HepG2 (cell line): ENCODE measurements at regions not wholly inside any gene's neighbourhood (a gene's known extent, or its start where the extent isn't known, plus 50 kb on each side); places are given as distances from the start of the nearest gene placed in this dataset.
A peak's percentile ranks its signal among the peaks of the same experiment; 100 is the strongest.

Experiments used
- BATF2 ChIP-seq: sonication (generic); formaldehyde crosslinking; IDR thresholded peaks from 2 replicates; pipeline ENCODE4 v1.8.0; 2022; ENCODE audit warnings: mild to moderate bottlenecking, missing genetic modification reagents, moderate library complexity
- GPN1 ChIP-seq: sonication (generic); formaldehyde crosslinking; IDR thresholded peaks from 2 replicates; pipeline ENCODE4 v1.5.1; 2020; ENCODE audit warnings: missing genetic modification reagents, borderline replicate concordance
- GTF3A ChIP-seq: sonication (generic); formaldehyde crosslinking; conservative IDR thresholded peaks from 2 replicates; pipeline ENCODE4 v1.4.0; 2020; ENCODE audit warnings: mild to moderate bottlenecking, missing genetic modification reagents
- HMG20B ChIP-seq: conservative IDR thresholded peaks from 2 replicates; pipeline ENCODE4 v1.6.1; 2016; ENCODE audit warnings: missing genetic modification reagents, missing compliant biosample characterization
- MTA1 ChIP-seq: sonication (generic); formaldehyde crosslinking; IDR thresholded peaks from 2 replicates; pipeline ENCODE4 v1.4.0; 2020; ENCODE audit warnings: missing genetic modification reagents, mild to moderate bottlenecking, borderline replicate concordance
- MTF2 ChIP-seq: sonication (generic); formaldehyde crosslinking; IDR thresholded peaks from 2 replicates; pipeline ENCODE4 v1.5.0; 2020; ENCODE audit warnings: missing genetic modification reagents, borderline replicate concordance
- U2AF1 ChIP-seq: fragments of 200-400 bp; formaldehyde crosslinking; optimal IDR thresholded peaks from 2 replicates; pipeline ENCODE3; 2017; ENCODE audit warnings: mild to moderate bottlenecking, low read depth, low read length
- ZBTB1 ChIP-seq: sonication (generic); formaldehyde crosslinking; IDR thresholded peaks from 2 replicates; pipeline ENCODE4 v1.4.0; 2020; ENCODE audit warnings: missing genetic modification reagents, borderline replicate concordance
- ZNF260 ChIP-seq: sonication (generic); formaldehyde crosslinking; IDR thresholded peaks from 2 replicates; pipeline ENCODE4 v1.4.0; 2020; ENCODE audit warnings: missing genetic modification reagents, low read depth, mild to moderate bottlenecking, borderline replicate concordance
- ZNF292 ChIP-seq: sonication (generic); formaldehyde crosslinking; IDR thresholded peaks from 2 replicates; pipeline ENCODE4 v1.8.1; 2022; ENCODE audit warnings: mild to moderate bottlenecking, low read depth, missing genetic modification reagents, borderline replicate concordance
- ZNF431 ChIP-seq: sonication (generic); formaldehyde crosslinking; IDR thresholded peaks from 2 replicates; pipeline ENCODE4 v1.9.0; 2022; ENCODE audit warnings: missing genetic modification reagents, low read depth, mild to moderate bottlenecking, borderline replicate concordance
- ZSCAN31 ChIP-seq: sonication (generic); formaldehyde crosslinking; IDR thresholded peaks from 2 replicates; pipeline ENCODE4 v1.5.0; 2020; ENCODE audit warnings: low read depth, mild to moderate bottlenecking, missing genetic modification reagents
- TF ChIP-seq, protein P1 (sequence below): sonication (generic); formaldehyde crosslinking; IDR thresholded peaks from 2 replicates; pipeline ENCODE4 v1.4.0; 2020; ENCODE audit warnings: missing genetic modification reagents
- TF ChIP-seq, protein P2 (sequence below): sonication (generic); formaldehyde crosslinking; IDR thresholded peaks from 2 replicates; pipeline ENCODE4 v1.5.0; 2020; ENCODE audit warnings: mild to moderate bottlenecking, missing genetic modification reagents
- TF ChIP-seq, protein P3 (sequence below): sonication (generic); formaldehyde crosslinking; IDR thresholded peaks from 2 replicates; pipeline ENCODE4 v1.4.0; 2020; ENCODE audit warnings: mild to moderate bottlenecking, missing genetic modification reagents
- TF ChIP-seq, protein P4 (sequence below): sonication (generic); formaldehyde crosslinking; IDR thresholded peaks from 2 replicates; pipeline ENCODE4 v1.5.1; 2020; ENCODE audit warnings: missing genetic modification reagents, mild to moderate bottlenecking, borderline replicate concordance

DNA sequence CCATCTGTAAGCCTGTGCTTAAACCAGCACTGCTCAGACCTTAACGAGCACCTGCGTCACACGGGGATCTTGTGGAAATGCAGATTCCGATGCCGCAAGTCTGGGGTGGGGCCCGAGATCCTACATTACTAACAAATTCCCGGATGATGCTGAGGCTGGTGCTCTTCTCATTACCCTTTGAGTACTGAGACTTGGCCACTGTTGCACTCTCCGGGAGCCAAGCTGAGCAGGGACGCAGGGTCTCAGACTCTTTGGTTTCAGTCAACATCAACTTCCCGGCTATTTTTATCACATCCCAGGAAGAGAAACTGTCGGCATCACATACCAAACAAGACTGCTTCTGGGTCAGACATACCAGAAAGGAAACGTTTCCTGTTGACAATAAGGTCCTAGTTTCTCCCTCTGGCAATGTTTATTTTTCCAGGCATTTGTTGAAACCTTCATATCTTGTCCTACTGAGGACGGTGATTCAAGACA, 276.6 kb downstream of the SHQ1 start (continued):
- TF ChIP-seq, protein P1, sequence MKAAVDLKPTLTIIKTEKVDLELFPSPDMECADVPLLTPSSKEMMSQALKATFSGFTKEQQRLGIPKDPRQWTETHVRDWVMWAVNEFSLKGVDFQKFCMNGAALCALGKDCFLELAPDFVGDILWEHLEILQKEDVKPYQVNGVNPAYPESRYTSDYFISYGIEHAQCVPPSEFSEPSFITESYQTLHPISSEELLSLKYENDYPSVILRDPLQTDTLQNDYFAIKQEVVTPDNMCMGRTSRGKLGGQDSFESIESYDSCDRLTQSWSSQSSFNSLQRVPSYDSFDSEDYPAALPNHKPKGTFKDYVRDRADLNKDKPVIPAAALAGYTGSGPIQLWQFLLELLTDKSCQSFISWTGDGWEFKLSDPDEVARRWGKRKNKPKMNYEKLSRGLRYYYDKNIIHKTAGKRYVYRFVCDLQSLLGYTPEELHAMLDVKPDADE (CRISPR knock-in tag): no peak
- TF ChIP-seq ZBTB1 (CRISPR knock-in tag) (no peak), GTF3A (CRISPR knock-in tag) (no peak), ZNF260 (CRISPR knock-in tag) (no peak), ZNF431 (0 out of 2 replicates have a peak, but pooled peaks have one; percentile 43), ZSCAN31 (CRISPR knock-in tag) (no peak), MTF2 (CRISPR knock-in tag) (no peak), HMG20B (CRISPR knock-in tag) (no peak), U2AF1 (no peak), BATF2 (CRISPR knock-in tag) (no peak), MTA1 (no peak), ZNF292 (CRISPR knock-in tag) (no peak), GPN1 (CRISPR knock-in tag) (no peak)
- TF ChIP-seq, protein P2, sequence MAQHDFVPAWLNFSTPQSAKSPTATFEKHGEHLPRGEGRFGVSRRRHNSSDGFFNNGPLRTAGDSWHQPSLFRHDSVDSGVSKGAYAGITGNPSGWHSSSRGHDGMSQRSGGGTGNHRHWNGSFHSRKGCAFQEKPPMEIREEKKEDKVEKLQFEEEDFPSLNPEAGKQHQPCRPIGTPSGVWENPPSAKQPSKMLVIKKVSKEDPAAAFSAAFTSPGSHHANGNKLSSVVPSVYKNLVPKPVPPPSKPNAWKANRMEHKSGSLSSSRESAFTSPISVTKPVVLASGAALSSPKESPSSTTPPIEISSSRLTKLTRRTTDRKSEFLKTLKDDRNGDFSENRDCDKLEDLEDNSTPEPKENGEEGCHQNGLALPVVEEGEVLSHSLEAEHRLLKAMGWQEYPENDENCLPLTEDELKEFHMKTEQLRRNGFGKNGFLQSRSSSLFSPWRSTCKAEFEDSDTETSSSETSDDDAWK: no peak
- TF ChIP-seq, protein P3, sequence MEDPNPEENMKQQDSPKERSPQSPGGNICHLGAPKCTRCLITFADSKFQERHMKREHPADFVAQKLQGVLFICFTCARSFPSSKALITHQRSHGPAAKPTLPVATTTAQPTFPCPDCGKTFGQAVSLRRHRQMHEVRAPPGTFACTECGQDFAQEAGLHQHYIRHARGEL (CRISPR knock-in tag): 0 out of 2 replicates have a peak, but pooled peaks have one; percentile 15
- TF ChIP-seq, protein P4, sequence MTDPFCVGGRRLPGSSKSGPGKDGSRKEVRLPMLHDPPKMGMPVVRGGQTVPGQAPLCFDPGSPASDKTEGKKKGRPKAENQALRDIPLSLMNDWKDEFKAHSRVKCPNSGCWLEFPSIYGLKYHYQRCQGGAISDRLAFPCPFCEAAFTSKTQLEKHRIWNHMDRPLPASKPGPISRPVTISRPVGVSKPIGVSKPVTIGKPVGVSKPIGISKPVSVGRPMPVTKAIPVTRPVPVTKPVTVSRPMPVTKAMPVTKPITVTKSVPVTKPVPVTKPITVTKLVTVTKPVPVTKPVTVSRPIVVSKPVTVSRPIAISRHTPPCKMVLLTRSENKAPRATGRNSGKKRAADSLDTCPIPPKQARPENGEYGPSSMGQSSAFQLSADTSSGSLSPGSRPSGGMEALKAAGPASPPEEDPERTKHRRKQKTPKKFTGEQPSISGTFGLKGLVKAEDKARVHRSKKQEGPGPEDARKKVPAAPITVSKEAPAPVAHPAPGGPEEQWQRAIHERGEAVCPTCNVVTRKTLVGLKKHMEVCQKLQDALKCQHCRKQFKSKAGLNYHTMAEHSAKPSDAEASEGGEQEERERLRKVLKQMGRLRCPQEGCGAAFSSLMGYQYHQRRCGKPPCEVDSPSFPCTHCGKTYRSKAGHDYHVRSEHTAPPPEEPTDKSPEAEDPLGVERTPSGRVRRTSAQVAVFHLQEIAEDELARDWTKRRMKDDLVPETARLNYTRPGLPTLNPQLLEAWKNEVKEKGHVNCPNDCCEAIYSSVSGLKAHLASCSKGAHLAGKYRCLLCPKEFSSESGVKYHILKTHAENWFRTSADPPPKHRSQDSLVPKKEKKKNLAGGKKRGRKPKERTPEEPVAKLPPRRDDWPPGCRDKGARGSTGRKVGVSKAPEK: no peak
